ENCODE measurements at regions not wholly inside any gene's neighbourhood (a gene's known extent, or its start where the extent isn't known, plus 50 kb on each side); places are given as distances from the start of the nearest gene placed in this dataset.

- TF ChIP-seq CTCF (IDR thresholded peaks at IDR 0.05): no peak
- TF ChIP-seq POLR2A (IDR thresholded peaks at IDR 0.05): no peak
- no peak for TF ChIP-seq POLR2AphosphoS5 (IDR thresholded peaks at IDR 0.05; ENCODE audit: insufficient read depth in 1 of 2, low read depth in 1 of 2)
- H3K36me3 ChIP-seq: no peaks in the 10 kb centered on the region
- intact Hi-C loops (cut with DNase I): no loop called here
- H3K27me3 ChIP-seq: no peaks in the 10 kb centered on the region
- H3K4me1 ChIP-seq: no peaks in the 10 kb centered on the region
- H3K27ac ChIP-seq: no peak overlapping the region
- DNase-seq (ENCODE audit: extremely low spot score in 2 of 2): no peak
- H3K9me3 ChIP-seq: no peaks in the 10 kb centered on the region
- H3K4me3 ChIP-seq: no peak overlapping the region
Observed at GRCh38 chr7:14962778-14963177, 60.2 kb upstream of the DGKB start.

- no peaks in the 10 kb centered on the region for H3K9me3 ChIP-seq
- no peak for DNase-seq (ENCODE audit: extremely low spot score in 2 of 2)
- no peaks in the 10 kb centered on the region for H3K36me3 ChIP-seq
- no peak overlapping the region for H3K4me3 ChIP-seq
- intact Hi-C loops (cut with DNase I): no loop called here
- TF ChIP-seq POLR2AphosphoS5 (IDR thresholded peaks at IDR 0.05; ENCODE audit: insufficient read depth in 1 of 2, low read depth in 1 of 2) (no peak), POLR2A (IDR thresholded peaks at IDR 0.05) (no peak), CTCF (IDR thresholded peaks at IDR 0.05) (no peak)
- H3K27ac ChIP-seq: no peak overlapping the region
- H3K4me1 ChIP-seq: no peaks in the 10 kb centered on the region
- H3K27me3 ChIP-seq: no peaks in the 10 kb centered on the region
Observed at GRCh38 chr7:14960721-14961120, 58.2 kb upstream of the DGKB start.

- no peak for TF ChIP-seq POLR2AphosphoS5 (IDR thresholded peaks at IDR 0.05; ENCODE audit: insufficient read depth in 1 of 2, low read depth in 1 of 2)
- no peak for TF ChIP-seq POLR2A (IDR thresholded peaks at IDR 0.05)
- TF ChIP-seq CTCF (IDR thresholded peaks at IDR 0.05): no peak
- no peaks in the 10 kb centered on the region for H3K9me3 ChIP-seq
- intact Hi-C loops (cut with DNase I): no loop called here
- H3K4me1 ChIP-seq: no peaks in the 10 kb centered on the region
- no peak for DNase-seq (ENCODE audit: extremely low spot score in 2 of 2)
- no peaks in the 10 kb centered on the region for H3K27me3 ChIP-seq
- no peak overlapping the region for H3K4me3 ChIP-seq
- no peaks in the 10 kb centered on the region for H3K36me3 ChIP-seq
- no peak overlapping the region for H3K27ac ChIP-seq
Observed at GRCh38 chr7:14959339-14959738, 56.8 kb upstream of the DGKB start.

- Histone ChIP-seq H3K4me3 (no peak overlapping the region), H3K9me3 (no peaks in the 10 kb centered on the region), H3K36me3 (no peaks in the 10 kb centered on the region), H3K27me3 (no peaks in the 10 kb centered on the region), H3K4me1 (no peaks in the 10 kb centered on the region), H3K27ac (no peak overlapping the region)
- intact Hi-C loops (cut with DNase I): no loop called here
- no peak for TF ChIP-seq POLR2A (IDR thresholded peaks at IDR 0.05)
- TF ChIP-seq CTCF (IDR thresholded peaks at IDR 0.05): no peak
- TF ChIP-seq POLR2AphosphoS5 (IDR thresholded peaks at IDR 0.05; ENCODE audit: insufficient read depth in 1 of 2, low read depth in 1 of 2): no peak
- no peak for DNase-seq (ENCODE audit: extremely low spot score in 2 of 2)
Observed at GRCh38 chr7:14954035-14954434, 51.5 kb upstream of the DGKB start.

Measured in vagina (tissue), 2 donors.